HL-60 (cell line): ENCODE measurements at regions not wholly inside any gene's neighbourhood (a gene's known extent, or its start where the extent isn't known, plus 50 kb on each side); places are given as distances from the start of the nearest gene placed in this dataset.

Experiments used
- DNase-seq, 2 experiments: peaks; one replicate each; pipeline ENCODE4 v3.0.0-alpha.2; 2010 to 2020; ENCODE audit warnings: low read depth in 1 of 2, low spot score in 1 of 2
- H3K27ac ChIP-seq: fragments of 250-450 bp; sonication (Bioruptor Pico); replicated peaks from 2 replicates; pipeline ENCODE4 v1.5.1; 2020; ENCODE audit warnings: mild to moderate bottlenecking, moderate library complexity
- H3K27me3 ChIP-seq: fragments of 250-450 bp; sonication (Bioruptor Pico); 2 replicates; pipeline ENCODE4 v1.5.1; 2021; ENCODE audit warnings: mild to moderate bottlenecking, moderate library complexity; ENCODE audit not compliant: insufficient read depth, poor library complexity, severe bottlenecking
- H3K4me3 ChIP-seq: replicated peaks from 2 replicates; pipeline ENCODE4 v1.5.1; 2011; ENCODE audit warnings: mild to moderate bottlenecking, control low read depth, low read length; ENCODE audit not compliant: insufficient read depth
- GABPA ChIP-seq: IDR thresholded peaks from 2 replicates; pipeline ENCODE4 v1.6.1; 2012; ENCODE audit warnings: low read depth
- POLR2AphosphoS5 ChIP-seq: IDR thresholded peaks from 2 replicates; pipeline ENCODE4 v1.6.1; 2012; ENCODE audit warnings: low read depth
- SPI1 ChIP-seq: IDR thresholded peaks from 2 replicates; pipeline ENCODE4 v1.6.1; 2012; ENCODE audit warnings: low read depth, mild to moderate bottlenecking, borderline replicate concordance
- TF ChIP-seq, protein P1 (sequence below): IDR thresholded peaks from 2 replicates; pipeline ENCODE4 v1.6.1; 2012; ENCODE audit warnings: low read depth; ENCODE audit not compliant: insufficient replicate concordance
- TF ChIP-seq, protein P2 (sequence below): IDR thresholded peaks from one replicate; pipeline ENCODE4 v1.5.1; 2011; ENCODE audit warnings: low read length, control low read depth, inconsistent platforms; ENCODE audit not compliant: insufficient read depth

DNA sequence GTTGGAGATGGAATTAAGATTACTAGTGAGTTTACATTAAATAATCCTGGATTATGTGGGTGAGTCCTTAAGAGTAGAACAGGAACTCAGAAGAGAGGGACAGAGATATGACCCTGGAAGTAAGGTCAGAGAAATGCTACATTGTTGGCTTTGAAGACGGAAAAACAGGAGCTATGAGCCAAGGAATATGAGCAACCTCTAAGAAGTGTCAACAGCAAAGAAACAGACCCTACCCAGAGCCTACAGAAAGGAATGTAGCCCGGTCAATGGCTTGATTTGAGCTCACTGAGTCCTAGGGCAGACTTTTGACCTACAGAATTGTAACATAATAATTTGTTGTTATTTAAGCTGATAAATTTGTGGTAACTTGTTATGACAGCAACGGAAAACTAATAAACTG is 304.9 kb downstream of the IPMK start:
- no peak overlapping the region for H3K27ac ChIP-seq
- no peaks in the 10 kb centered on the region for H3K27me3 ChIP-seq
- TF ChIP-seq, protein P1, sequence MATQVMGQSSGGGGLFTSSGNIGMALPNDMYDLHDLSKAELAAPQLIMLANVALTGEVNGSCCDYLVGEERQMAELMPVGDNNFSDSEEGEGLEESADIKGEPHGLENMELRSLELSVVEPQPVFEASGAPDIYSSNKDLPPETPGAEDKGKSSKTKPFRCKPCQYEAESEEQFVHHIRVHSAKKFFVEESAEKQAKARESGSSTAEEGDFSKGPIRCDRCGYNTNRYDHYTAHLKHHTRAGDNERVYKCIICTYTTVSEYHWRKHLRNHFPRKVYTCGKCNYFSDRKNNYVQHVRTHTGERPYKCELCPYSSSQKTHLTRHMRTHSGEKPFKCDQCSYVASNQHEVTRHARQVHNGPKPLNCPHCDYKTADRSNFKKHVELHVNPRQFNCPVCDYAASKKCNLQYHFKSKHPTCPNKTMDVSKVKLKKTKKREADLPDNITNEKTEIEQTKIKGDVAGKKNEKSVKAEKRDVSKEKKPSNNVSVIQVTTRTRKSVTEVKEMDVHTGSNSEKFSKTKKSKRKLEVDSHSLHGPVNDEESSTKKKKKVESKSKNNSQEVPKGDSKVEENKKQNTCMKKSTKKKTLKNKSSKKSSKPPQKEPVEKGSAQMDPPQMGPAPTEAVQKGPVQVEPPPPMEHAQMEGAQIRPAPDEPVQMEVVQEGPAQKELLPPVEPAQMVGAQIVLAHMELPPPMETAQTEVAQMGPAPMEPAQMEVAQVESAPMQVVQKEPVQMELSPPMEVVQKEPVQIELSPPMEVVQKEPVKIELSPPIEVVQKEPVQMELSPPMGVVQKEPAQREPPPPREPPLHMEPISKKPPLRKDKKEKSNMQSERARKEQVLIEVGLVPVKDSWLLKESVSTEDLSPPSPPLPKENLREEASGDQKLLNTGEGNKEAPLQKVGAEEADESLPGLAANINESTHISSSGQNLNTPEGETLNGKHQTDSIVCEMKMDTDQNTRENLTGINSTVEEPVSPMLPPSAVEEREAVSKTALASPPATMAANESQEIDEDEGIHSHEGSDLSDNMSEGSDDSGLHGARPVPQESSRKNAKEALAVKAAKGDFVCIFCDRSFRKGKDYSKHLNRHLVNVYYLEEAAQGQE = no peak
- TF ChIP-seq, protein P2, sequence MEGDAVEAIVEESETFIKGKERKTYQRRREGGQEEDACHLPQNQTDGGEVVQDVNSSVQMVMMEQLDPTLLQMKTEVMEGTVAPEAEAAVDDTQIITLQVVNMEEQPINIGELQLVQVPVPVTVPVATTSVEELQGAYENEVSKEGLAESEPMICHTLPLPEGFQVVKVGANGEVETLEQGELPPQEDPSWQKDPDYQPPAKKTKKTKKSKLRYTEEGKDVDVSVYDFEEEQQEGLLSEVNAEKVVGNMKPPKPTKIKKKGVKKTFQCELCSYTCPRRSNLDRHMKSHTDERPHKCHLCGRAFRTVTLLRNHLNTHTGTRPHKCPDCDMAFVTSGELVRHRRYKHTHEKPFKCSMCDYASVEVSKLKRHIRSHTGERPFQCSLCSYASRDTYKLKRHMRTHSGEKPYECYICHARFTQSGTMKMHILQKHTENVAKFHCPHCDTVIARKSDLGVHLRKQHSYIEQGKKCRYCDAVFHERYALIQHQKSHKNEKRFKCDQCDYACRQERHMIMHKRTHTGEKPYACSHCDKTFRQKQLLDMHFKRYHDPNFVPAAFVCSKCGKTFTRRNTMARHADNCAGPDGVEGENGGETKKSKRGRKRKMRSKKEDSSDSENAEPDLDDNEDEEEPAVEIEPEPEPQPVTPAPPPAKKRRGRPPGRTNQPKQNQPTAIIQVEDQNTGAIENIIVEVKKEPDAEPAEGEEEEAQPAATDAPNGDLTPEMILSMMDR = no peak
- no peak for TF ChIP-seq GABPA
- TF ChIP-seq POLR2AphosphoS5 = no peak
- TF ChIP-seq SPI1 = no peak
- DNase-seq = no peak
- no peak overlapping the region for H3K4me3 ChIP-seq

GRCh38 chr10:57961487-57961886 is 306.2 kb downstream of the IPMK start:
- TF ChIP-seq SPI1 = no peak
- TF ChIP-seq GABPA = no peak
- TF ChIP-seq, protein P2 = no peak
- TF ChIP-seq POLR2AphosphoS5 = no peak
- TF ChIP-seq, protein P1 = no peak

DNA sequence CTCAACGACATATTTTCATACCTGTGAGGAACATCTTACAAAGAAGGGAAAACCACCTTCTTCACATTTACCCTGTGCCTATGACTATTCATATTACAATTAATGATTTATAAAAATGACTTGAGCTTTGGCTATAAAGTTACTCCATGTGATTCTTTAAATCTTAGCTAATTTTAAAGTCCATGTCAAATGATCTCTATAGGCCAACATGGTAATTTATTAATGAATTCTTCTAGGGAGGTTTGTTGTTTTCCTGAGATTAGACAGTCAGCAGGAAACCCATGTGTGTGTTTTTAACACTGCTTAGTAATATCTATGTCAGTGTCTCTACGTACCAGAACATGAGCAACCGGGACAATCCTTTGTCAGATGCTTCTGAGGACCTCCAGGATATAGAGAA is 307.3 kb downstream of the IPMK start:
- no peak overlapping the region for H3K4me3 ChIP-seq
- no peak overlapping the region for H3K27ac ChIP-seq
- no peaks in the 10 kb centered on the region for H3K27me3 ChIP-seq
- no peak for DNase-seq
- TF ChIP-seq SPI1 = no peak
- TF ChIP-seq POLR2AphosphoS5 = no peak
- TF ChIP-seq, protein P2 = no peak
- TF ChIP-seq GABPA = no peak
- TF ChIP-seq, protein P1 = no peak

More at GRCh38 chr10:57961487-57961886, 306.2 kb downstream of the IPMK start:
- Histone ChIP-seq H3K27ac (no peak overlapping the region), H3K4me3 (no peak overlapping the region), H3K27me3 (no peaks in the 10 kb centered on the region)
- no peak for DNase-seq
